Caco-2 (cell line): ENCODE measurements at regions not wholly inside any gene's neighbourhood (a gene's known extent, or its start where the extent isn't known, plus 50 kb on each side); places are given as distances from the start of the nearest gene placed in this dataset.

Source experiments
- BruUV-seq: library from RNA; stranded (reverse); fragments of 400-500 nt; replicated peaks from 2 replicates; lab custom pipeline; 2021; lab: Mats Ljungman, UMichigan
- CTCF ChIA-PET: fragments of 300-600 bp; sonication (Branson Sonifier 250); formaldehyde crosslinking; loops from one replicate; lab custom pipeline; 2022; ENCODE audit warnings: antibody characterized with exemption; lab: Charles Lee
- POLR2A ChIA-PET: fragments of 300-600 bp; sonication (Branson Sonifier 250); formaldehyde crosslinking; loops from one replicate; lab custom pipeline; 2022; ENCODE audit warnings: antibody characterized with exemption; lab: Charles Lee
- DNase-seq, 2 experiments: peaks; one replicate each; pipeline versions ENCODE4 v3.0.0 to v3.0.0-alpha.2; 2020 to 2022
- H3K27me3 ChIP-seq: replicated peaks from 2 replicates; pipeline ENCODE4 v1.6.0; 2011; ENCODE audit warnings: low read length; ENCODE audit not compliant: control insufficient read depth, insufficient read depth
- H3K36me3 ChIP-seq: 2 replicates; pipeline ENCODE4 v1.5.1; 2011; ENCODE audit warnings: low read length; ENCODE audit not compliant: control insufficient read depth, insufficient read depth
- H3K4me1 ChIP-seq: fragments of 250-450 bp; sonication (Bioruptor Pico); 2 replicates; pipeline ENCODE4 v1.5.1; 2020; ENCODE audit warnings: mild to moderate bottlenecking
- H3K4me3 ChIP-seq: 2 replicates; pipeline ENCODE4 v1.5.1; 2011; ENCODE audit warnings: low read depth, mild to moderate bottlenecking, control low read depth, low read length
- H3K9me3 ChIP-seq: fragments of 250-450 bp; sonication (Bioruptor Pico); 2 replicates; pipeline ENCODE4 v1.5.1; 2020; ENCODE audit warnings: mild to moderate bottlenecking, moderate library complexity
- H3K27ac Mint-ChIP-seq: one replicate; pipeline ENCODE4 v1.8.0; 2022; ENCODE audit warnings: mixed read lengths; ENCODE audit not compliant: unreplicated experiment
- H3K27me3 Mint-ChIP-seq: one replicate; pipeline ENCODE4 v1.8.0; 2022; ENCODE audit warnings: mixed read lengths; ENCODE audit not compliant: insufficient read depth, unreplicated experiment
- H3K36me3 Mint-ChIP-seq: one replicate; pipeline ENCODE4 v1.8.0; 2022; ENCODE audit warnings: mild to moderate bottlenecking, mixed read lengths; ENCODE audit not compliant: insufficient read depth, unreplicated experiment
- H3K4me1 Mint-ChIP-seq: one replicate; pipeline ENCODE4 v1.8.0; 2022; ENCODE audit warnings: low read depth, mixed read lengths; ENCODE audit not compliant: unreplicated experiment
- H3K4me3 Mint-ChIP-seq: one replicate; pipeline ENCODE4 v1.8.0; 2022; ENCODE audit warnings: mild to moderate bottlenecking, moderate library complexity, mixed read lengths; ENCODE audit not compliant: unreplicated experiment
- H3K9me3 Mint-ChIP-seq: one replicate; pipeline ENCODE4 v1.8.0; 2022; ENCODE audit warnings: mixed read lengths; ENCODE audit not compliant: unreplicated experiment
- CTCF ChIP-seq, 2 experiments: fragments of 200-600 bp in 1 of 2; IDR thresholded peaks; 1 replicate in 1 of 2; 2 replicates in 1 of 2; pipeline versions ENCODE4 v1.5.1 to v1.8.0; 2011 to 2022; ENCODE audit warnings: antibody characterized with exemption in 1 of 2, control low read depth in 1 of 2, inconsistent platforms in 1 of 2, low read depth in 1 of 2, low read length in 1 of 2, mild to moderate bottlenecking in 1 of 2, moderate library complexity in 1 of 2; ENCODE audit not compliant: insufficient read depth in 1 of 2, severe bottlenecking in 1 of 2, unreplicated experiment in 1 of 2
- intact Hi-C: fragments of 100-400 bp; cut with micrococcal nuclease; formaldehyde crosslinking; loops from one replicate; pipeline ENCODE4 v1.10.0; 2022; ENCODE audit not compliant: unreplicated experiment

GRCh38 chr2:238552226-238552625, 125.5 kb downstream of the ASB1 start:
- intact Hi-C loops = no loop called here
- H3K36me3 Mint-ChIP-seq = no peaks in the 10 kb centered on the region
- no peak for DNase-seq
- H3K4me3 ChIP-seq = no peak overlapping the region
- H3K4me1 ChIP-seq = no peaks in the 10 kb centered on the region
- no TSS peak for BruUV-seq
- no peak for TF ChIP-seq CTCF (IDR thresholded peaks at IDR 0.05; ENCODE audit: insufficient read depth in 1 of 2, low read depth in 1 of 2, low read length in 1 of 2, severe bottlenecking in 1 of 2, unreplicated experiment in 1 of 2)
- ChIA-PET CTCF (no interaction called here), POLR2A (no interaction called here)
- no peak overlapping the region for H3K4me3 Mint-ChIP-seq
- H3K36me3 ChIP-seq = no peaks in the 10 kb centered on the region
- H3K9me3 ChIP-seq = no peaks in the 10 kb centered on the region
- H3K27me3 Mint-ChIP-seq = no peaks in the 10 kb centered on the region
- H3K27me3 ChIP-seq = no peaks in the 10 kb centered on the region
- H3K4me1 Mint-ChIP-seq = no peaks in the 10 kb centered on the region
- H3K9me3 Mint-ChIP-seq = peaks cover 9% of the 10 kb centered on the region
- H3K27ac Mint-ChIP-seq = no peak overlapping the region

GRCh38 chr2:238553159-238553558, 126.4 kb downstream of the ASB1 start:
- Histone ChIP-seq H3K4me1 (no peaks in the 10 kb centered on the region), H3K4me3 (no peak overlapping the region), H3K36me3 (no peaks in the 10 kb centered on the region), H3K9me3 (no peaks in the 10 kb centered on the region), H3K27me3 (no peaks in the 10 kb centered on the region)
- no peak overlapping the region for H3K4me3 Mint-ChIP-seq
- ChIA-PET CTCF (no interaction called here), POLR2A (no interaction called here)
- no peak for DNase-seq
- peaks cover 9% of the 10 kb centered on the region for H3K9me3 Mint-ChIP-seq
- TF ChIP-seq CTCF (IDR thresholded peaks at IDR 0.05; ENCODE audit: insufficient read depth in 1 of 2, low read depth in 1 of 2, low read length in 1 of 2, severe bottlenecking in 1 of 2, unreplicated experiment in 1 of 2) = no peak
- H3K4me1 Mint-ChIP-seq = no peaks in the 10 kb centered on the region
- H3K36me3 Mint-ChIP-seq = no peaks in the 10 kb centered on the region
- no peaks in the 10 kb centered on the region for H3K27me3 Mint-ChIP-seq
- intact Hi-C loops = no loop called here
- H3K27ac Mint-ChIP-seq = no peak overlapping the region
- BruUV-seq = no TSS peak

DNA sequence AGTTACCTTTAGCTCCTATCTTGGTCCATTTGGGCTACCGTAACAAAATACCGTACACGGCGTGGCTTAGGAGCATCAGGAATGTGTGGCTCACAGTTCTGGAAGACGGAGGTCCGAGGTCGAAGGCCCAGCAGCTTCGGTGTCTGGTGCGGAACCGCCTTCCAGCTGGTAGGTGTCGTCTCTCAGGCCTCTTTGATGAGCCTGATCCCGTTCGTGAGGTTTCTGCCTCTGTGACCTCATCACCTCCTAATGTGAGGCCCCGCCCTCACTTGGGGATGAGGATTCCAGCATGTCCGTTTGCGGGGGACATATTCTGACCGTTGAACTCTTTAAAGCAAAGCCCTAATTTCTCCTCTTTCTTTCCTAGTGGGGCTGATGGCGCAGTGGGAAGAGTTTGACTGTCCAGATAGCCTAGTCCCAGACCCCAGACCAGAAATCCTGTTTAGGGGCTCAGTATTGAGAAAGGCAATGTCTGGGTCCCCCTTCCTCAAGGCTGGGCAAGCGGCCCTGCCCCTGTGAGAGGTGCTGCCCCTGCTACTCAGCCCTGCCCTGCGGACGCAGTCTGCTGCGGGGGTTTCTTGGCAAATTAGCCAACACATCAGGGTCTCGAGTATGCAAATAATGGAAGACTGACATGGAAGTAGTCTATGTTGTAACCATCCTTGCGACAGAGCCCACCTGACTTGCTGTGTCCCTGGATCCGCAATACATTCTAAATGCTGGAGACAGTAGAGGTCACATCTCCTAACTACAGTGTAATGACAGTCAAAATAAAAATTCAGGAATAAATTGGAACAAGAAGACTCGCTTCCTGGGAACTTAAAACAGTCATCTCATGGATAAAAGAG, 128.0 kb downstream of the ASB1 start:
- Histone ChIP-seq H3K4me3 (no peak overlapping the region), H3K4me1 (no peaks in the 10 kb centered on the region), H3K9me3 (no peaks in the 10 kb centered on the region), H3K27me3 (no peaks in the 10 kb centered on the region), H3K36me3 (no peaks in the 10 kb centered on the region)
- peaks cover 9% of the 10 kb centered on the region for H3K9me3 Mint-ChIP-seq
- H3K36me3 Mint-ChIP-seq = no peaks in the 10 kb centered on the region
- no peaks in the 10 kb centered on the region for H3K27me3 Mint-ChIP-seq
- ChIA-PET CTCF (no interaction called here), POLR2A (no interaction called here)
- no peak for TF ChIP-seq CTCF (IDR thresholded peaks at IDR 0.05; ENCODE audit: insufficient read depth in 1 of 2, low read depth in 1 of 2, low read length in 1 of 2, severe bottlenecking in 1 of 2, unreplicated experiment in 1 of 2)
- intact Hi-C loops = no loop called here
- no peak for DNase-seq
- BruUV-seq = no TSS peak
- no peak overlapping the region for H3K4me3 Mint-ChIP-seq
- no peak overlapping the region for H3K27ac Mint-ChIP-seq
- H3K4me1 Mint-ChIP-seq = no peaks in the 10 kb centered on the region
